ENCODE measurements at regions not wholly inside any gene's neighbourhood (a gene's known extent, or its start where the extent isn't known, plus 50 kb on each side); places are given as distances from the start of the nearest gene placed in this dataset.

GRCh38 chrX:149313871-149314371, 191.2 kb downstream of the IDS start:
- no peak overlapping the region for H3K27ac Mint-ChIP-seq
- no peak for ATAC-seq
- no peak overlapping the region for H3K4me3 Mint-ChIP-seq
- no peaks in the 10 kb centered on the region for H3K9me3 Mint-ChIP-seq (ENCODE audit: insufficient read depth)
- ChIA-PET POLR2A (interaction anchor here (1.2 kb wide), 1 partner anchor 157 kb away, joined by 4 read pairs; no protein-coding TSS in a partner anchor), CTCF (no interaction called here)
- no peak for DNase-seq
- no peaks in the 10 kb centered on the region for H3K4me1 Mint-ChIP-seq (ENCODE audit: low read depth)
- no peaks in the 10 kb centered on the region for H3K36me3 Mint-ChIP-seq (ENCODE audit: low read depth)
- H3K27me3 Mint-ChIP-seq (ENCODE audit: low read depth): no peaks in the 10 kb centered on the region

GRCh38 chrX:149312988-149313387, 192.1 kb downstream of the IDS start:
- Mint-ChIP-seq H3K27ac (no peak overlapping the region), H3K4me1 (ENCODE audit: low read depth) (no peaks in the 10 kb centered on the region), H3K4me3 (no peak overlapping the region), H3K36me3 (ENCODE audit: low read depth) (no peaks in the 10 kb centered on the region), H3K9me3 (ENCODE audit: insufficient read depth) (no peaks in the 10 kb centered on the region), H3K27me3 (ENCODE audit: low read depth) (no peaks in the 10 kb centered on the region)
- ATAC-seq (no peak), DNase-seq (no peak)
- ChIA-PET POLR2A (no interaction called here), CTCF (no interaction called here)

- ATAC-seq: no peak
- POLR2A ChIA-PET: no interaction called here
- Mint-ChIP-seq H3K9me3 (ENCODE audit: insufficient read depth) (no peaks in the 10 kb centered on the region), H3K4me3 (no peak overlapping the region), H3K27ac (no peak overlapping the region), H3K4me1 (ENCODE audit: low read depth) (no peaks in the 10 kb centered on the region), H3K36me3 (ENCODE audit: low read depth) (no peaks in the 10 kb centered on the region), H3K27me3 (ENCODE audit: low read depth) (no peaks in the 10 kb centered on the region)
- no peak for DNase-seq
- CTCF ChIA-PET: no interaction called here
Measured at GRCh38 chrX:149312097-149312496, 193.0 kb downstream of the IDS start.

- Mint-ChIP-seq H3K27me3 (ENCODE audit: low read depth) (no peaks in the 10 kb centered on the region), H3K36me3 (ENCODE audit: low read depth) (no peaks in the 10 kb centered on the region), H3K9me3 (ENCODE audit: insufficient read depth) (no peaks in the 10 kb centered on the region), H3K27ac (no peak overlapping the region), H3K4me3 (no peak overlapping the region), H3K4me1 (ENCODE audit: low read depth) (no peaks in the 10 kb centered on the region)
- ChIA-PET POLR2A (no interaction called here), CTCF (no interaction called here)
- ATAC-seq (no peak), DNase-seq (no peak)
Measured at GRCh38 chrX:149302705-149303104, 202.4 kb downstream of the IDS start.

- H3K4me1 Mint-ChIP-seq (ENCODE audit: low read depth): no peaks in the 10 kb centered on the region
- no peaks in the 10 kb centered on the region for H3K27me3 Mint-ChIP-seq (ENCODE audit: low read depth)
- H3K9me3 Mint-ChIP-seq (ENCODE audit: insufficient read depth): no peaks in the 10 kb centered on the region
- ChIA-PET POLR2A (no interaction called here), CTCF (no interaction called here)
- H3K27ac Mint-ChIP-seq: no peak overlapping the region
- no peaks in the 10 kb centered on the region for H3K36me3 Mint-ChIP-seq (ENCODE audit: low read depth)
- H3K4me3 Mint-ChIP-seq: no peak overlapping the region
- no peak for ATAC-seq
- no peak for DNase-seq
Measured at GRCh38 chrX:149298111-149298510, 207.0 kb downstream of the IDS start.

- Mint-ChIP-seq H3K4me1 (ENCODE audit: low read depth) (no peaks in the 10 kb centered on the region), H3K4me3 (no peak overlapping the region), H3K9me3 (ENCODE audit: insufficient read depth) (no peaks in the 10 kb centered on the region), H3K27me3 (ENCODE audit: low read depth) (no peaks in the 10 kb centered on the region), H3K27ac (no peak overlapping the region), H3K36me3 (ENCODE audit: low read depth) (no peaks in the 10 kb centered on the region)
- no peak for ATAC-seq
- DNase-seq: no peak
- ChIA-PET CTCF (no interaction called here), POLR2A (no interaction called here)
Measured at GRCh38 chrX:149296092-149296491, 209.0 kb downstream of the IDS start.

- CTCF ChIA-PET: interaction anchor here (0.8 to 1.6 kb wide), 8 partner anchors 14 to 1237 kb away, joined by 3 to 8 read pairs (median 3); no protein-coding TSS in a partner anchor
- no peaks in the 10 kb centered on the region for H3K9me3 Mint-ChIP-seq (ENCODE audit: insufficient read depth)
- DNase-seq (peak; percentile 57), ATAC-seq (no peak)
- H3K27me3 Mint-ChIP-seq (ENCODE audit: low read depth): no peaks in the 10 kb centered on the region
- no peaks in the 10 kb centered on the region for H3K4me1 Mint-ChIP-seq (ENCODE audit: low read depth)
- no peaks in the 10 kb centered on the region for H3K36me3 Mint-ChIP-seq (ENCODE audit: low read depth)
- H3K27ac Mint-ChIP-seq: no peak overlapping the region
- POLR2A ChIA-PET: no interaction called here
- H3K4me3 Mint-ChIP-seq: no peak overlapping the region
Measured at GRCh38 chrX:149286940-149287349, 218.2 kb downstream of the IDS start.

- H3K27ac Mint-ChIP-seq: no peak overlapping the region
- no peaks in the 10 kb centered on the region for H3K27me3 Mint-ChIP-seq (ENCODE audit: low read depth)
- H3K36me3 Mint-ChIP-seq (ENCODE audit: low read depth): no peaks in the 10 kb centered on the region
- H3K9me3 Mint-ChIP-seq (ENCODE audit: insufficient read depth): no peaks in the 10 kb centered on the region
- H3K4me1 Mint-ChIP-seq (ENCODE audit: low read depth): no peaks in the 10 kb centered on the region
- H3K4me3 Mint-ChIP-seq: no peak overlapping the region
- ChIA-PET CTCF (interaction anchor here (0.9 kb wide), 1 partner anchor 187 kb away, joined by 3 read pairs; no protein-coding TSS in a partner anchor), POLR2A (no interaction called here)
- ATAC-seq (no peak), DNase-seq (no peak)
Measured at GRCh38 chrX:149284616-149285015, 220.5 kb downstream of the IDS start.

GRCh38 chrX:149283853-149284252, 221.3 kb downstream of the IDS start:
- no peaks in the 10 kb centered on the region for H3K4me1 Mint-ChIP-seq (ENCODE audit: low read depth)
- DNase-seq (no peak), ATAC-seq (no peak)
- ChIA-PET CTCF (interaction anchor here (0.9 kb wide), 1 partner anchor 187 kb away, joined by 3 read pairs; no protein-coding TSS in a partner anchor), POLR2A (no interaction called here)
- H3K4me3 Mint-ChIP-seq: no peak overlapping the region
- no peaks in the 10 kb centered on the region for H3K9me3 Mint-ChIP-seq (ENCODE audit: insufficient read depth)
- H3K27ac Mint-ChIP-seq: no peak overlapping the region
- H3K27me3 Mint-ChIP-seq (ENCODE audit: low read depth): peaks cover 3% of the 10 kb centered on the region
- no peaks in the 10 kb centered on the region for H3K36me3 Mint-ChIP-seq (ENCODE audit: low read depth)

- no peak overlapping the region for H3K4me3 Mint-ChIP-seq
- no peak for ATAC-seq
- H3K9me3 Mint-ChIP-seq (ENCODE audit: insufficient read depth): no peaks in the 10 kb centered on the region
- H3K4me1 Mint-ChIP-seq (ENCODE audit: low read depth): no peaks in the 10 kb centered on the region
- no peak overlapping the region for H3K27ac Mint-ChIP-seq
- ChIA-PET CTCF (no interaction called here), POLR2A (no interaction called here)
- no peaks in the 10 kb centered on the region for H3K36me3 Mint-ChIP-seq (ENCODE audit: low read depth)
- peaks cover 5% of the 10 kb centered on the region for H3K27me3 Mint-ChIP-seq (ENCODE audit: low read depth)
- no peak for DNase-seq
Measured at GRCh38 chrX:149282909-149283308, 222.2 kb downstream of the IDS start.

- POLR2A ChIA-PET: no interaction called here
- no peak for DNase-seq
- H3K36me3 Mint-ChIP-seq (ENCODE audit: low read depth): no peaks in the 10 kb centered on the region
- no peaks in the 10 kb centered on the region for H3K4me1 Mint-ChIP-seq (ENCODE audit: low read depth)
- H3K27ac Mint-ChIP-seq: no peak overlapping the region
- H3K4me3 Mint-ChIP-seq: no peak overlapping the region
- no peak for ATAC-seq
- CTCF ChIA-PET: no interaction called here
- no peaks in the 10 kb centered on the region for H3K9me3 Mint-ChIP-seq (ENCODE audit: insufficient read depth)
- peaks cover 5% of the 10 kb centered on the region for H3K27me3 Mint-ChIP-seq (ENCODE audit: low read depth)
Measured at GRCh38 chrX:149280011-149280410, 225.1 kb downstream of the IDS start.

- POLR2A ChIA-PET: no interaction called here
- DNase-seq: no peak
- Mint-ChIP-seq H3K4me3 (no peak overlapping the region), H3K9me3 (ENCODE audit: insufficient read depth) (no peaks in the 10 kb centered on the region), H3K27me3 (ENCODE audit: low read depth) (peaks cover 11% of the 10 kb centered on the region), H3K27ac (no peak overlapping the region), H3K36me3 (ENCODE audit: low read depth) (no peaks in the 10 kb centered on the region), H3K4me1 (ENCODE audit: low read depth) (no peaks in the 10 kb centered on the region)
- CTCF ChIA-PET: no interaction called here
- no peak for ATAC-seq
Measured at GRCh38 chrX:149275836-149276235, 229.3 kb downstream of the IDS start.

GRCh38 chrX:149274516-149275105, 230.5 kb downstream of the IDS start:
- ChIA-PET CTCF (no interaction called here), POLR2A (no interaction called here)
- Mint-ChIP-seq H3K4me3 (no peak overlapping the region), H3K9me3 (ENCODE audit: insufficient read depth) (no peaks in the 10 kb centered on the region), H3K27me3 (ENCODE audit: low read depth) (peaks cover 11% of the 10 kb centered on the region), H3K4me1 (ENCODE audit: low read depth) (peaks cover 2% of the 10 kb centered on the region), H3K27ac (no peak overlapping the region), H3K36me3 (ENCODE audit: low read depth) (no peaks in the 10 kb centered on the region)
- no peak for DNase-seq
- no peak for ATAC-seq
